ENCODE measurements at regions not wholly inside any gene's neighbourhood (a gene's known extent, or its start where the extent isn't known, plus 50 kb on each side); places are given as distances from the start of the nearest gene placed in this dataset.
A peak's percentile ranks its signal among the peaks of the same experiment; 100 is the strongest.

DNA sequence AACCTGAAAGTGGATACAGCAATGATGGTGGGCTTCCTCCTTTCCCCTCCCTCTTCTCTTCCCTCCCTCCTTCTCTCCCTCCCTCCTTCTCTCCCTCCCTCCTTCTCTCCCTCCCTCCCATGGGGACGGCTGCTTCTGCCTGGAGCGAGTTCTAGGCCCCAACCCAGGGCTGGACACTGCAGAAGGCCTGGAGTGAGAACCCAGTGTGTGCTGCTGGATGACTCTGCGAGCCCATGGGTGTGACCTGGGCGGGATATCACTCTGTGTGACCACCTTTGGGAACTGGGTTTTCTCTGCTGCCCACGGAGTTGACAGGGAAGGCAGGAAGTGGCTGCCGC lies 242.6 kb upstream of the GSE1 start:
- Histone ChIP-seq H3K4me3 (ENCODE audit: control insufficient read depth in 2 of 3, extremely low read depth in 1 of 3, insufficient read depth in 2 of 3, low read depth in 1 of 3, low read length in 3 of 3) (no peak overlapping the region), H3K36me3 (ENCODE audit: control insufficient read depth in 2 of 2, extremely low read depth in 1 of 2, insufficient read depth in 2 of 2, low read length in 2 of 2) (no peaks in the 10 kb centered on the region), H2AFZ (ENCODE audit: control insufficient read depth, low read length) (peak overlapping the region; percentile 79), H3K27ac (ENCODE audit: control insufficient read depth, insufficient read depth, low read length) (no peak overlapping the region), H4K20me1 (ENCODE audit: control insufficient read depth, extremely low read depth, insufficient read depth, low read length) (no peaks in the 10 kb centered on the region), H3K79me2 (ENCODE audit: control insufficient read depth, insufficient read depth, low read length) (no peaks in the 10 kb centered on the region), H3K9me1 (ENCODE audit: control insufficient read depth, extremely low read depth, insufficient read depth, low read length) (no peaks in the 10 kb centered on the region), H3K9ac (ENCODE audit: control insufficient read depth, extremely low read depth, insufficient read depth, low read length) (peak overlapping the region; percentile 33), H3K4me1 (ENCODE audit: control insufficient read depth, extremely low read depth, insufficient read depth, low read length) (peaks cover 37% of the 10 kb centered on the region), H3K27me3 (ENCODE audit: control insufficient read depth, extremely low read depth, insufficient read depth, low read length) (peaks cover 16% of the 10 kb centered on the region), H3K9me3 (ENCODE audit: control insufficient read depth, low read depth, low read length) (no peaks in the 10 kb centered on the region), H3K4me2 (ENCODE audit: control insufficient read depth, extremely low read depth, insufficient read depth, low read depth, low read length) (peak overlapping the region; percentile 41)
- no peak for DNase-seq (ENCODE audit: low read depth, low spot score)
- TF ChIP-seq CTCF (optimal IDR thresholded peaks at IDR 0.05 in 1 of 3, IDR thresholded peaks at IDR 0.05 in 1 of 3, conservative IDR thresholded peaks at IDR 0.05 in 1 of 3; ENCODE audit: extremely low read depth in 1 of 3, insufficient read depth in 2 of 3, low read length in 3 of 3) (no peak), EZH2 (IDR thresholded peaks at IDR 0.05; ENCODE audit: low read length) (no peak)
- dilution Hi-C loops (cut with MboI; ENCODE audit: extremely low pct_ligation_motif_present, low sequenced_read_pairs) = no loop called here
- no peak for FAIRE-seq

GRCh38 chr16:85370881-85371651 lies 242.1 kb upstream of the GSE1 start:
- Histone ChIP-seq H3K27me3 (ENCODE audit: control insufficient read depth, extremely low read depth, insufficient read depth, low read length) (peaks cover 18% of the 10 kb centered on the region), H3K9ac (ENCODE audit: control insufficient read depth, extremely low read depth, insufficient read depth, low read length) (peak overlapping the region; percentile 33), H3K4me3 (ENCODE audit: control insufficient read depth in 2 of 3, extremely low read depth in 1 of 3, insufficient read depth in 2 of 3, low read depth in 1 of 3, low read length in 3 of 3) (no peak overlapping the region), H3K9me1 (ENCODE audit: control insufficient read depth, extremely low read depth, insufficient read depth, low read length) (no peaks in the 10 kb centered on the region), H4K20me1 (ENCODE audit: control insufficient read depth, extremely low read depth, insufficient read depth, low read length) (no peaks in the 10 kb centered on the region), H3K27ac (ENCODE audit: control insufficient read depth, insufficient read depth, low read length) (no peak overlapping the region), H2AFZ (ENCODE audit: control insufficient read depth, low read length) (peak overlapping the region; percentile 79), H3K36me3 (ENCODE audit: control insufficient read depth in 2 of 2, extremely low read depth in 1 of 2, insufficient read depth in 2 of 2, low read length in 2 of 2) (no peaks in the 10 kb centered on the region), H3K79me2 (ENCODE audit: control insufficient read depth, insufficient read depth, low read length) (no peaks in the 10 kb centered on the region), H3K4me2 (ENCODE audit: control insufficient read depth, extremely low read depth, insufficient read depth, low read depth, low read length) (peak overlapping the region; percentile 41), H3K9me3 (ENCODE audit: control insufficient read depth, low read depth, low read length) (no peaks in the 10 kb centered on the region), H3K4me1 (ENCODE audit: control insufficient read depth, extremely low read depth, insufficient read depth, low read length) (peaks cover 32% of the 10 kb centered on the region)
- DNase-seq (ENCODE audit: low read depth, low spot score) (no peak), FAIRE-seq (no peak)
- TF ChIP-seq CTCF (optimal IDR thresholded peaks at IDR 0.05 in 1 of 3, IDR thresholded peaks at IDR 0.05 in 1 of 3, conservative IDR thresholded peaks at IDR 0.05 in 1 of 3; ENCODE audit: extremely low read depth in 1 of 3, insufficient read depth in 2 of 3, low read length in 3 of 3) (peak in 2 of 3 experiments; percentile 17 to 34), EZH2 (IDR thresholded peaks at IDR 0.05; ENCODE audit: low read length) (no peak)
- dilution Hi-C loops (cut with MboI; ENCODE audit: extremely low pct_ligation_motif_present, low sequenced_read_pairs) = no loop called here
